Bronchial epithelial cell (primary cell): ENCODE measurements at regions not wholly inside any gene's neighbourhood (a gene's known extent, or its start where the extent isn't known, plus 50 kb on each side); places are given as distances from the start of the nearest gene placed in this dataset.

Experiments used
- DNase-seq: peaks from one replicate; pipeline ENCODE4 v3.0.0-alpha.2; 2010; ENCODE audit warnings: low read depth
- FAIRE-seq: peaks from 2 replicates; lab custom pipeline; 2011; peaks lifted over from hg19 to GRCh38; lab: Jason Lieb, UNC
- H3K27me3 ChIP-seq: 2 replicates; pipeline ENCODE4 v1.5.1; 2011; ENCODE audit warnings: low read length; ENCODE audit not compliant: control insufficient read depth, insufficient read depth
- H3K36me3 ChIP-seq: 2 replicates; pipeline ENCODE4 v1.5.1; 2011; ENCODE audit warnings: low read length; ENCODE audit not compliant: control insufficient read depth, insufficient read depth
- H3K4me3 ChIP-seq: 2 replicates; pipeline ENCODE4 v1.5.1; 2011; ENCODE audit warnings: mild to moderate bottlenecking, low read depth, low read length, control low read depth
- CTCF ChIP-seq: IDR thresholded peaks from 2 replicates; pipeline ENCODE4 v1.5.1; 2011; ENCODE audit warnings: mild to moderate bottlenecking, moderate library complexity, low read length, control low read depth, inconsistent platforms; ENCODE audit not compliant: insufficient read depth, severe bottlenecking

- no peaks in the 10 kb centered on the region for H3K36me3 ChIP-seq
- no peak for DNase-seq
- no peak for FAIRE-seq
- no peak for TF ChIP-seq CTCF
- H3K27me3 ChIP-seq: no peaks in the 10 kb centered on the region
- H3K4me3 ChIP-seq: no peak overlapping the region
These were observed 226.4 kb upstream of the CXCR4 start for GRCh38 chr2:136344339-136344738.

- Histone ChIP-seq H3K4me3 (no peak overlapping the region), H3K36me3 (no peaks in the 10 kb centered on the region), H3K27me3 (no peaks in the 10 kb centered on the region)
- TF ChIP-seq CTCF: no peak
- FAIRE-seq (no peak), DNase-seq (no peak)
These were observed 224.2 kb upstream of the CXCR4 start for GRCh38 chr2:136342138-136342537.

DNA sequence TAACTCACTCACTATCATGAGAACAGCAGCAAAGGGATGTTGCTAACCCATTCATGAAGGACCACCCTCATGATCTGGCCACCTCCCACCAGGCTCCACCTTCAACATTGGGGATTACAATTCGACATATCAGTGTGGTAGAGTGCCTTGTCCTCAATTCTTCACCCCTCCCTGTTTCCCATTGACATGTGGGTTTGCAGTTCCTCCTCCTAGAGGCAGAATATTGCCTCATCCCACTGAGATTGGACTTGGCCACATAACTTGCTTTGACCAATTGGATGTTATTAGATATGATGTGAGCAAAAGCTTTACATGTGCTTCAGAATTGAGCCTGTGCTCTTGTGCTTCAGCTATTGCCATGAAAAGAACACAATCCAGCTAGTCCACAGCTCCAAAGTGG, 217.0 kb upstream of the CXCR4 start:
- no peak for TF ChIP-seq CTCF
- FAIRE-seq: peak; percentile 87
- H3K36me3 ChIP-seq: no peaks in the 10 kb centered on the region

DNA sequence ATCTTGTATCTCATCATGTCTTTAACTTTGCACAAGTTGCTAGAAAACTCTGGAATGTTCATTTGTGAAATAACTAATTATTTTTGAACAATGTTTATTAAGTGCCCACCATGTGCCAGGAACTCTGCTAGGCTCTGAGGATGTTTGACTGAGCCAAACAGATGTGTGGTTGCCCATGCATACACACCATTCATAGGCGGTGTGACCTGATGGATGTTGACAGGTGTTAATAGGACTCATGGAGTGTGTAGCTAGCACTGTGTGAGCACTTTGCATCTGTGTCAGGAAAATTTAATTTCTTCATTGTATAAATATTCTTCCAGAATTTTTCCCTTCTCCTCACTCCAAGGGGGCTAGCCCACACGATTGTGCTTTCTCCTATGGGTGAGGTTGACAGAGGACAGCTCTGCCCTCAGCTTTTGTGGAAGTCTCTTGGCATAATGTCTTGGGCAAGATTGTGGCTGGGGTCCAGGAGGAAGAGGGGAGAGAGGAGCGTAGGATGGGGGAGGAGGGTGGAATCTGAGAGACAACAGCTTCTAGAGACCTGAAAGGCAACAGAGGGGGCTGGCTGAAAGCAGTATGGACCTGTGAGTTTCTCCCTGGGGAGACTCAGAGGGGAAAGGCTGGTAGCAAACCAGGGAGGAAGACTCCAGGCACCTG, 214.6 kb upstream of the CXCR4 start:
- FAIRE-seq: no peak
- no peak for TF ChIP-seq CTCF
- H3K36me3 ChIP-seq: no peaks in the 10 kb centered on the region
- no peak overlapping the region for H3K4me3 ChIP-seq
- DNase-seq: no peak
- no peaks in the 10 kb centered on the region for H3K27me3 ChIP-seq

More for the DNA sequence above, 217.0 kb upstream of the CXCR4 start:
- no peak overlapping the region for H3K4me3 ChIP-seq
- H3K27me3 ChIP-seq: no peaks in the 10 kb centered on the region
- DNase-seq: no peak

DNA sequence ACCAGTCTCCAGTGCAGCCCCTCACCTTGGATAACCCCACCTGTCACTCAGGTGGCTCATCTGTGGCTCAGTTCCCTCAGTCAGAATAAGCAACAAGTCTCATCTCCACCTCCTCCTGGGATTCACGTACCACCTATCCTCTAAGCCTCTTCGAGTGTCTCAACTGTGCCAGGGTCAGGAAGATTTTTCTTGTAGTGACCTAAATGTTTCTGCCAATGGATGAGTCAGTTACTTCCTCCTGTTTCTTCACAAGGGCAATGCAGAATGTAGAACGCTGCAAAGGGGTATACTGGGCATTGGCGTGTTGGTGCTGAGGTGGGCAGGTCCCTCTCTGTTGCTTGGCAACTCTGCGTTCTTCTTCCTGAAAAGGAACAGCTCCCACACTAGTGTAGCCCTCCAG, 213.3 kb upstream of the CXCR4 start:
- TF ChIP-seq CTCF: no peak
- FAIRE-seq (peak; percentile 13), DNase-seq (no peak)
- Histone ChIP-seq H3K27me3 (no peaks in the 10 kb centered on the region), H3K36me3 (no peaks in the 10 kb centered on the region), H3K4me3 (no peak overlapping the region)
